ENCODE measurements at regions not wholly inside any gene's neighbourhood (a gene's known extent, or its start where the extent isn't known, plus 50 kb on each side); places are given as distances from the start of the nearest gene placed in this dataset.
A peak's percentile ranks its signal among the peaks of the same experiment; 100 is the strongest.

DNA sequence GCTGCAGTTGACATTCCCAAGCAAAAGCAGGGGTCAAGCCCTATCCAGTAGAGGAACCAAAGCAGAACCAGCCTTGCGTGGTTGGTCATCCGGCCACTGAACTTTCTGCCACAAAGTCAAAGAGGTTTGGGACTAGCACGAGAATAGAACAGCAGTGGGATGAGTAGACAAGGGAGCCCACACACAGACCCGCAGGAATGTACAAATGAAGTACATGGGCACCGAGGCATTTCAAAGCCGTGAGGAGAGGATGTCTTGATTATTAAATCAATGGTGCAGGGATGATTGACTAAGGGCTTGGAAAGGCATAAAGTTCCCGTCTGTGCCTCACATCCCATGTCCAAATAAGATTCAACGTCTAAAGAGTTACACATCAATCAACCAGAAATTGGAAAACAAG, 81.8 kb upstream of the TBC1D3K start:
- Histone ChIP-seq H3K9me3 (ENCODE audit: control insufficient read depth, insufficient read depth, low read depth, low read length) (no peaks in the 10 kb centered on the region), H3K4me3 (ENCODE audit: low read depth, low read length) (no peak overlapping the region), H3K4me1 (ENCODE audit: control insufficient read depth, insufficient read depth, low read length) (no peaks in the 10 kb centered on the region), H3K27ac (ENCODE audit: extremely low read depth, low read depth, low read length) (no peak overlapping the region), H3K36me3 (ENCODE audit: control insufficient read depth in 2 of 2, insufficient read depth in 1 of 2, low read length in 2 of 2) (no peaks in the 10 kb centered on the region)
- ChIA-PET CTCF (interaction anchor here (1.8 kb wide), 1 partner anchor 26 kb away, joined by 8 read pairs; no protein-coding TSS in a partner anchor), POLR2A (no interaction called here)
- TF ChIP-seq ZNF423 (tag by site-specific recombination; IDR thresholded peaks at IDR 0.05) (no peak), KLF1 (tag by site-specific recombination; IDR thresholded peaks at IDR 0.05) (no peak), ZNF692 (tag by site-specific recombination; IDR thresholded peaks at IDR 0.05) (no peak), ZNF473 (tag by site-specific recombination; IDR thresholded peaks at IDR 0.05) (no peak), ZNF214 (tag by site-specific recombination; IDR thresholded peaks at IDR 0.05; ENCODE audit: borderline replicate concordance) (no peak), ZNF658 (tag by site-specific recombination; IDR thresholded peaks at IDR 0.05) (no peak), ZNF580 (tag by site-specific recombination; IDR thresholded peaks at IDR 0.05) (no peak), ZNF280D (tag by site-specific recombination; IDR thresholded peaks at IDR 0.05) (no peak), ZNF449 (tag by site-specific recombination; IDR thresholded peaks at IDR 0.05) (no peak)

DNA sequence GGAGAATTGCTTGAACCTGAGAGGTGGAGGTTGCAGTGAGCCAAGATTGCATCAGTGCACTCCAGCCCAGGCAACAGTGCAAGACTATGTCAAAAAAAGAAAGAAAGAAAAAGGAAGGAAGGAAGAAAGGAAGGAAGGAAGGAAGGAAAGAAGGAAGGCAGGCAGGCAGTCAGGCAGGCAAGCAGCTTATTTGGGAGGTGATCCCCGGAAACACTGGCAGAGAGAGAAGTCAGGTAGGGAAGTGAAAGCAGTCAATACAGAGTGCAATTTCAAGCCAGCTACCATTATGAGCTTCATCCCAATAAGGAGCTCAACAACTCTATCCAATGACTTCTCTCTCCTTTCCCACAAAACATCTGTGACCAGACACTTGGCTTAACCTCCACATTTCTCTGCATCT, 83.0 kb upstream of the TBC1D3K start:
- POLR2A ChIA-PET: no interaction called here

More for the DNA sequence above, 83.0 kb upstream of the TBC1D3K start:
- Histone ChIP-seq H3K9me3 (ENCODE audit: control insufficient read depth, insufficient read depth, low read depth, low read length) (no peaks in the 10 kb centered on the region), H3K36me3 (ENCODE audit: control insufficient read depth in 2 of 2, insufficient read depth in 1 of 2, low read length in 2 of 2) (no peaks in the 10 kb centered on the region), H3K27ac (ENCODE audit: extremely low read depth, low read depth, low read length) (no peak overlapping the region), H3K4me3 (ENCODE audit: low read depth, low read length) (no peak overlapping the region), H3K4me1 (ENCODE audit: control insufficient read depth, insufficient read depth, low read length) (no peaks in the 10 kb centered on the region)
- CTCF ChIA-PET: interaction anchor here (1.1 to 1.8 kb wide), 2 partner anchors 25 to 49 kb away, joined by 3 to 8 read pairs; no protein-coding TSS in a partner anchor
- TF ChIP-seq SP7 (tag by site-specific recombination; IDR thresholded peaks at IDR 0.05) (no peak), ZNF664 (tag by site-specific recombination; IDR thresholded peaks at IDR 0.05) (no peak), ZNF132 (tag by site-specific recombination; IDR thresholded peaks at IDR 0.05; ENCODE audit: borderline replicate concordance) (no peak), ZNF366 (tag by site-specific recombination; conservative IDR thresholded peaks at IDR 0.05) (peak; percentile 64), INSM2 (tag by site-specific recombination; IDR thresholded peaks at IDR 0.05) (no peak)
